Body of pancreas (tissue), 4 donors: ENCODE measurements at regions not wholly inside any gene's neighbourhood (a gene's known extent, or its start where the extent isn't known, plus 50 kb on each side); places are given as distances from the start of the nearest gene placed in this dataset.

Source experiments
- CTCF ChIP-seq, 7 experiments: fragments of 450-650 bp in 4 of 7; fragments of 200-600 bp in 3 of 7; sonication (generic) in 3 of 7; IDR thresholded peaks; one replicate each; pipeline ENCODE4 v1.5.1; 2016 to 2019; ENCODE audit warnings: antibody characterized with exemption in 7 of 7
- POLR2A ChIP-seq, 3 donors: fragments of 450-650 bp; IDR thresholded peaks; one replicate each; pipeline ENCODE4 v1.6.1; 2016; ENCODE audit warnings: antibody characterized with exemption in 3 of 3, mild to moderate bottlenecking in 2 of 3

DNA sequence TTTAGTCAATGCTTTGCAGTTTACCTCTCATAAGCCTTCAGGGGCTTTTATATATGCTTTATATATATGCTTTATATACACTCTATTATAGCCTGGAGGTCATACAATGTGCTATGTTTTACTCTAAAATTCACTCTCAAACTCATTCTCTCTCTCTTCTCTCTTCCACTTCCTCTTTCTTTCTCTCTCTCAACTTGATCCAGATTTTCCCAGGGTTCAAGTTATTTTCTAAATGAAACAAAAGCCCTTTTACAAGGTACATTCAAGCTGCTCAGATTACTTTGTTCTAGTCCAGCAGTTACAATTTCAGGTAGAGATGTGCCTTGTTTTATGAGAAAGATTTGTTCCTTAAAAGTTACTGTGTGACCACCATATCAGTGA is 79.6 kb upstream of the ACP3 start:
- TF ChIP-seq CTCF (IDR thresholded peaks at IDR 0.05) (no peak), POLR2A (IDR thresholded peaks at IDR 0.05) (no peak)
